ENCODE measurements at regions not wholly inside any gene's neighbourhood (a gene's known extent, or its start where the extent isn't known, plus 50 kb on each side); places are given as distances from the start of the nearest gene placed in this dataset.
"Not testable (repeated sequence)": the region's sequence is repeated elsewhere in the genome, so short reads cannot be mapped to it uniquely, and the experiment has no call there.

DNA sequence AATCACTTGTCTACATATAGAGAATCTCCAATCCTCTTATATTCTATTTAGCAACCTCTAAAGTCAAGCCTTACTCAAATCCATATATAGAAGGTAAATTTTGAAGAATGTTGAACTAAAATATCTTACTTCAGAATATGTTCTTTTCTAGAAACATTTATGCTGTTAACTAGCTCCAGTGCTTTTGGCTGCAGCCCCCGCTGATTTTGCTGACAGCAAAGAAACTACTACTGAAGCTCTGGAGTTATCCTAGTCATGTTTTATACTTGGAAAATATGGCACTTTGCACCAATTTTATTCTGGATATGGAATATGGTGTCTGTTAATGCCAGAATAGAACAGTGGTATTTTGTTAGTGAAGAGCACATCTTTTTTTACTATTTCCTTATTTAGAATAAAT lies 212.4 kb upstream of the FSIP2 start:
- no peak for DNase-seq

GRCh38 chr2:185531721-185532120 lies 206.9 kb upstream of the FSIP2 start:
- no peak for DNase-seq

- DNase-seq: no peak
Measured at GRCh38 chr2:185537689-185538088, 200.9 kb upstream of the FSIP2 start.

DNA sequence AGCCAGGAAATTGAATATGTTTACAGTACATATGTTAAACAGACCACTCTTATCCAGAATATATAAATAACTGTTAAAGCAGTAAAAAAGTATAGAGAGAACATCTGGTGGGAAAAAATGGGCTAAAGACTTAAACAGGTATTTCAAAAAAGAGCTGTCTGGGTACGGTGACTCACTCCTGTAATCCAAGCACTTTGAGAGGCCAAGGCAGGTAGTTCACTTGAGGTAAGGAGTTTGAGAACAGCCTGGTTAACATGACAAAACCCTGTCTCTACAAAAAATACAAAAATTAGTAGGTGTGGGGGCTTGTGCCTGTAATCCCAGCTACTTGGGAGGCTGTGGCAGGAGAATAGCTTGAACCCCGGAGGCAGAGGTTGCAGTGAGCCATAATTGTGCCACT lies 171.4 kb upstream of the FSIP2 start:
- no peak for DNase-seq

GRCh38 chr2:185567940-185568339 lies 170.7 kb upstream of the FSIP2 start:
- DNase-seq: no peak

GRCh38 chr2:185578322-185578721 lies 160.3 kb upstream of the FSIP2 start:
- DNase-seq: no peak

GRCh38 chr2:185583058-185583816 lies 155.4 kb upstream of the FSIP2 start:
- no peak for DNase-seq

GRCh38 chr2:185585165-185585564 lies 153.4 kb upstream of the FSIP2 start:
- DNase-seq: not testable (repeated sequence)

GRCh38 chr2:185591276-185591675 lies 147.3 kb upstream of the FSIP2 start:
- DNase-seq: not testable (repeated sequence)

- no peak for DNase-seq
Measured at GRCh38 chr2:185607945-185608344, 130.7 kb upstream of the FSIP2 start.

DNA sequence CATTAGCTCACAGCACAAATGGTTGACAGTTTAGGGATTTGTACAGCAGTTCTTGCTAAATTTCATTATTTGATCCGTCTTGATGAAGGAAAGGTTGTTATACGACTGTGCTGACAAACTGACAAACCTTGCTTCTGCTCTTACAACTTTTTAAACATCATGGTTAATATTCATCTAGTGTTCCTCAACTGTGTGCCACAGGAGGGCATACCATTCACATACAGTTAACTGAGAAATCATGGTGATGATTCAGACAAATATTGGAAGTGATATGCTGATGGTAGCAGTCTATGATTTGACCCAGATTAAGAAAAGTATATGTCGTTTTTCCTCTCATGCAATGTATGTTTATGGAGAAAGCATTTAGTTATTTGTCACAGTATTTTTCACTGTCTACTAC lies 129.8 kb upstream of the FSIP2 start:
- peak; percentile 1 for DNase-seq

DNA sequence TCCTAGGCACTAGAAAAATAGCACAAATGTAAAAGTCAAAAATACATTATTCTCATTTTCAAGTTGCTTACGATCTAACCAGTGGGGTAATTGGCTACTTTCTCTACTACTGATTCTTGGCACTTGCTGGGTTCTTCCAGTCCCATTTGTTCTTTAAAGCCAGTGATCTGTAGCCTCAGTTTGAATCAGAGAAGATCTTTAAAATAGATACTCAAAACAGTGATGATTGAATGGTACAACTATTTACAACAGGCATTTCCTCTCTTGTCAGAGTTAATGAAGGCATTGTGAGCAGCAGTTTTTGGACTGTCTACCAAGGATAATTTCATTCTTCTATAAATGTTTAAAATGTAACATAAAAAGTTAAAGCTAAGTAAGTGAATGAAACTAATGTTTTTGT lies 128.3 kb upstream of the FSIP2 start:
- DNase-seq: no peak

- no peak for DNase-seq
Measured at GRCh38 chr2:185618625-185619024, 120.0 kb upstream of the FSIP2 start.

- DNase-seq: no peak
Measured at GRCh38 chr2:185625604-185626003, 113.0 kb upstream of the FSIP2 start.

DNA sequence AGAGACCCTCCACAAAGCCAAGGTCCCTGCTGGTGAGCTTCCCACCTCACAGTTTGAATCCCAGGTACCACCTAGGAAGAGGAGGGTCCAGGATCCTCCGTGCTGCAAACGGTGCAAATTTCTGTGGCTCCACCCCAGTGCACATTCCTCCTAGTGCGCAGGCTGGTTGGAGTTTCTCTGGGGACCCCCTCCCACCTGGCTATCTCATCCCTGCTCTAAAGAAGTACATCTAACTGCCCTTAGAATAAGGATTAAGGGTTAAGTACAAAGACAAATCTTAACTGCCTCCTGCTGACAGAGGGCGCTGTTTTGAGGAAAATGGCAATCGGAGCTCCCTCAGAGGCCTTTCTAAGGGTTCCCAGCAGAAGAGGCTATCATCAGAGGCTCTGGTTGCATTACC lies 109.6 kb upstream of the FSIP2 start:
- peak; percentile 30 for DNase-seq

DNA sequence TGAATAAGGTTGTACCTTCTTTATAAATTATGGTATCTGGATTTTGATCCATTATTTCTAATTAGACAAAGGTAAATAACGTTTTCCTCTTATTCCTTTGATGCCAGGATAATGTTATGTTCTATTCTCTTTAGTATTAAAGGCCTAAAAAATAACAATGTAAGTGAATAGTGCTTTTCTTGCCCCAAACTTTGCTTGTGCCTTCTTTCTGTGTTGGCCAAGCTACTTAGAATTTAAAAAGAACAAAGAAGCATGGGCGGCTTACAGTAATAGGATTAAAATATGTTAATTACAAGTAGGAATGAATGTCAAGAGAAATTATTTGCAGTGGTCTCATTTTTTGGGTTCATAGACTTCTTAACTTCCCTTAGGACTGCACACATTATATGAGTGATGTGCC lies 105.0 kb upstream of the FSIP2 start:
- no peak for DNase-seq

DNA sequence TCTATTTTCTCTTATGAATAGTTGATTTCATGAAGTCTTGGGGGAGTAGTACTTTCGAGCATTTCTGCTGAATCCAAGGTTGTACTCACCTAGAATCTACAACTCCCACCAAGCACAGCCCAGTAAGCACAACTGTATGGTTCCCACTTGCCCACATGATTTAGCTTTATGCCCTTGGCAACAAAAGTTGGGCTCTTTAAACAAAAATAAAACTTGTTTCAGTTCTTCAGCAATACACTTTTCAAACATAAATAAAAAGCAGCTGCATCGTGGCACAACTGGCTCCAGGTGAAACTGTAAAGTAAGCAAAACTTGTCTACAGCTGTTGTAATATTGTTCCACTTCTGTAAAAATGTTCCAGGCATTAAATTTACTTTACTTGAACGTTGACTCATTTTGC lies 99.8 kb upstream of the FSIP2 start:
- no peak for DNase-seq

GRCh38 chr2:185640588-185640987 lies 98.0 kb upstream of the FSIP2 start:
- no peak for DNase-seq

GRCh38 chr2:185643434-185643833 lies 95.2 kb upstream of the FSIP2 start:
- DNase-seq: no peak

DNA sequence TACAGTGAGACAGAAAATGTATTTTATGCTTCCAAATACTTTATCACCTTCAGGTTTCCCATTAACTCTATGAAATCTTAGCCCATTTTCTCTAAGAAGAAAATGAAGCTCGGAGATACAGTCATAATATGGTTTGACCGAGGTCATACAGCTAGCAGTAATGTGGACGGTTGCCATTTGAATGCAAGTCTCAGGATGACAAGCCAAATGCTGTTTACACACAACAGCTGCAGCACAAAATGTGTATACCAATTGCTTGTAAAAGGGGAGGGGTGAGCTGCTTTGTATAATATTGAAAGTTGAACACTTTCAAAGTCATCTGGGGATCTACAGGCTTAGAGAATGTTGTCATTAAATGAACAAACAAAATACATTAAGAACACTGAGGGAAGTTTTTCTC lies 93.8 kb upstream of the FSIP2 start:
- no peak for DNase-seq

DNA sequence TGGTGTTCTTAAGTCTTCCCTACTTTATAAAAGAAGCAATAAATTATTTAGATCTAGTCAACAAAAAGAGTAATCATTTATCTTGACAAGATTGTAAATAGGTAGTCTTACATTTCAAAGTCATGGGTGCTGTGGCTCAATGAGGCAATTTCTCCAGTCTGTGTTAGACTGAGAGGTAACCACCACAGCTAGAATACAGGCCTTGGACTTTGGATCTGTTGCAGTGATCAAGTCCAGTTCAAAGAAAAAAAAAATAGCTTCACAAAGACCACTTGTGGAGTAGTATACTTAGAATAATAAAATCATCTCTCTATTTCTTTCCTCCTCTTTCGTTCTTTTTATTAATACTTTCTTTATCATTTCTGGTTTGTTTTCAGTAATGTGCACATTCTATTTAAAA lies 93.1 kb upstream of the FSIP2 start:
- DNase-seq: no peak

- DNase-seq: no peak
Measured at GRCh38 chr2:185658750-185659149, 79.9 kb upstream of the FSIP2 start.

DNA sequence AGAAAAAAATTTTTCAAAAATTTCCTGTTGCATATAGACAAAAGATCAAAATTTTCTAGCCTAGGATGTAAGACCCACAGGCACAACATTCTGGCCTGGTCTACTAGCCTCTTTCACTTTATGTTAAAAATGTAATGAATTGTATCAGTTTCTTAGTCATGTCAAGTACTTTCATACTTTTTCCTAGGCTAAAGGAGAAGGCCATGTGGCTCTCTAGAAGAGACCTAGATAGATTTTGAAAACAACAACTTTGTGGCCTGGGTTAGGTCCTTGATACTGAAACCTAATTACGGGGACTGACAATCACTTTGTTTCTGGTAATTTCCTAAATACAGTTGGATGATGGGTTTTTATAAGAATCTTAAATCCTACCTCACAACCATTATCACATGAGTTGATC lies 74.8 kb upstream of the FSIP2 start:
- no peak for DNase-seq

DNA sequence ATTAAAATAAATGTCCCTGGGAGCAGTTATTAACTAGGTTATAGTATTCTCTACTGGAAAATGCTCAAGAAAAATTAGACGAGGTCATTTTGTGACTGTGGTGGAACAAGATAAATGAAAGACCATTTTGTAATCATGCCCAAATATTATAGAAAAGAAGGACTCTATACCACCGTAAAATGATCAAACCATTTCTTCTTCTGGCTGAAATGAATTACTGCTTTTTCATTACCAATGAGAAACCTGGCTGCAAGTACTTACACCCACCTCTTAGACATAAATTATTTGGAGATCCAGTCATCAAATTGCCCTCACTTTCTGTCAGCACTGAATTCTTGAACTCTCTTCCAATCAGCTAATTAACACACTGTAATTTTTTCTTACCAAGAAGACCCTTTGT lies 74.2 kb upstream of the FSIP2 start:
- DNase-seq: no peak

DNA sequence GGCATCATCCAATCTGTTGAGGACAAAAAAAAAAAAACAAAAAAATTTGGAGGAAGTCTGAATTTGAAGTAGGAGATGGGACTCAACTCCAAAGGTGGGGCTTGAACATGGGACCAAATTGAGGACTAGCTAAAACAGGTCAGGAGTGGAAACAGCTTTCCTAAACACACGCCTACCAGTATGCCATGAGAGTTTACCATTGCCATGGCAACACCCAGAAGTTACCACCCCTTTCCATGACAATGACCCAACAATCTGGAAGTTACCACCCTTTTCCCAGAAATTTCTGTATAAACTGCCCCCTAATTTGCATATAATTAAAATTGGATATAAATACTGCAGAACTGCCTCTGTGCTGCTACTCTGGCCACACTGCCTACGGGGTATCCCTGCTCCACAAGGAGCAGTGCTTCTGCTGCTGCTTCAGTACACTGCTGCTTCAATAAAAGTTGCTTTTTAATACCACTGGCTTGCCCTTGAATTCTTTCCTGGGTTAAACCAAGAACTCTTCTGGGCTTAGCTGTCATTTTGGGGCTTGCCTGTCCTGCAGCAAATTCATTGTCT lies 73.3 kb upstream of the FSIP2 start:
- no peak for DNase-seq
